ENCODE measurements at regions not wholly inside any gene's neighbourhood (a gene's known extent, or its start where the extent isn't known, plus 50 kb on each side); places are given as distances from the start of the nearest gene placed in this dataset.

- H3K4me1 Mint-ChIP-seq, result peaks cover 18% of the 10 kb centered on the region
- no peaks in the 10 kb centered on the region for H3K36me3 Mint-ChIP-seq
- TF ChIP-seq CTCF (IDR thresholded peaks at IDR 0.05; ENCODE audit: unreplicated experiment), result no peak
Measured at GRCh38 chr4:95959182-95959581, 119.3 kb downstream of the PDHA2 start.

GRCh38 chr4:95959633-95960032 is 119.7 kb downstream of the PDHA2 start:
- H3K9me3 Mint-ChIP-seq, result peaks cover 3% of the 10 kb centered on the region
- H3K36me3 Mint-ChIP-seq, result no peaks in the 10 kb centered on the region
- H3K4me1 Mint-ChIP-seq, result peaks cover 18% of the 10 kb centered on the region
- H3K27ac Mint-ChIP-seq, result no peak overlapping the region
- no peak for DNase-seq (ENCODE audit: low spot score in 2 of 2, unreplicated experiment in 2 of 2)
- H3K4me3 Mint-ChIP-seq, result no peak overlapping the region
- no peak for TF ChIP-seq CTCF (IDR thresholded peaks at IDR 0.05; ENCODE audit: unreplicated experiment)
- no peaks in the 10 kb centered on the region for H3K27me3 Mint-ChIP-seq (ENCODE audit: low read depth)

More at GRCh38 chr4:95959182-95959581, 119.3 kb downstream of the PDHA2 start:
- Mint-ChIP-seq H3K27me3 (ENCODE audit: low read depth) (no peaks in the 10 kb centered on the region), H3K27ac (no peak overlapping the region), H3K9me3 (peaks cover 2% of the 10 kb centered on the region), H3K4me3 (no peak overlapping the region)
- no peak for DNase-seq (ENCODE audit: low spot score in 2 of 2, unreplicated experiment in 2 of 2)

GRCh38 chr4:95963456-95963855 is 123.6 kb downstream of the PDHA2 start:
- H3K27me3 Mint-ChIP-seq (ENCODE audit: low read depth), result no peaks in the 10 kb centered on the region
- no peak overlapping the region for H3K27ac Mint-ChIP-seq
- H3K4me3 Mint-ChIP-seq, result no peak overlapping the region
- H3K4me1 Mint-ChIP-seq, result peaks cover 4% of the 10 kb centered on the region
- H3K9me3 Mint-ChIP-seq, result peaks cover 19% of the 10 kb centered on the region
- no peak for DNase-seq (ENCODE audit: low spot score in 2 of 2, unreplicated experiment in 2 of 2)
- no peak for TF ChIP-seq CTCF (IDR thresholded peaks at IDR 0.05; ENCODE audit: unreplicated experiment)
- no peaks in the 10 kb centered on the region for H3K36me3 Mint-ChIP-seq

- peaks cover 7% of the 10 kb centered on the region for H3K4me1 Mint-ChIP-seq
- TF ChIP-seq CTCF (IDR thresholded peaks at IDR 0.05; ENCODE audit: unreplicated experiment), result no peak
- H3K9me3 Mint-ChIP-seq, result peaks cover 22% of the 10 kb centered on the region
- DNase-seq (ENCODE audit: low spot score in 2 of 2, unreplicated experiment in 2 of 2), result no peak
- H3K27ac Mint-ChIP-seq, result no peak overlapping the region
- H3K4me3 Mint-ChIP-seq, result no peak overlapping the region
- H3K27me3 Mint-ChIP-seq (ENCODE audit: low read depth), result no peaks in the 10 kb centered on the region
- H3K36me3 Mint-ChIP-seq, result no peaks in the 10 kb centered on the region
Measured at GRCh38 chr4:95979961-95980876, 140.3 kb downstream of the PDHA2 start.

- Mint-ChIP-seq H3K4me3 (no peak overlapping the region), H3K36me3 (no peaks in the 10 kb centered on the region), H3K27ac (no peak overlapping the region), H3K4me1 (peaks cover 7% of the 10 kb centered on the region), H3K9me3 (peaks cover 22% of the 10 kb centered on the region), H3K27me3 (ENCODE audit: low read depth) (no peaks in the 10 kb centered on the region)
- TF ChIP-seq CTCF (IDR thresholded peaks at IDR 0.05; ENCODE audit: unreplicated experiment), result no peak
- DNase-seq (ENCODE audit: low spot score in 2 of 2, unreplicated experiment in 2 of 2), result no peak
Measured at GRCh38 chr4:95980877-95981360, 141.0 kb downstream of the PDHA2 start.

Measured in mesothelial cell of epicardium (in vitro differentiated cells).